GM12878 (cell line): ENCODE measurements at regions not wholly inside any gene's neighbourhood (a gene's known extent, or its start where the extent isn't known, plus 50 kb on each side); places are given as distances from the start of the nearest gene placed in this dataset. TPM values are rescaled to one million over a fixed set of nuclear protein-coding genes. Genes with fewer than 3 reads are reported as not detected.

Experiments
- small RNA-seq: library from RNA; depleted of rRNA; stranded (forward); fragments of <200 nt; gene quantifications from one replicate; pipeline ENCODE3, GENCODE V24; 2014

Small RNA genes lying in the stretch of these regions (small RNA-seq; reads per million reads assigned to genes)
- not detected for gene HMGN2P6
